Astrocyte (in vitro differentiated cells and primary cell): ENCODE measurements at regions not wholly inside any gene's neighbourhood (a gene's known extent, or its start where the extent isn't known, plus 50 kb on each side); places are given as distances from the start of the nearest gene placed in this dataset.

Experiments
- CTCF ChIP-seq: IDR thresholded peaks from 2 replicates; pipeline ENCODE4 v1.5.1; 2011; ENCODE audit warnings: low read depth, mild to moderate bottlenecking, inconsistent platforms, low read length, moderate library complexity; ENCODE audit not compliant: insufficient read depth
- EZH2 ChIP-seq: IDR thresholded peaks from 2 replicates; pipeline ENCODE4 v1.6.1; 2012; ENCODE audit warnings: mild to moderate bottlenecking, low read length, inconsistent platforms; ENCODE audit not compliant: insufficient read depth

GRCh38 chr5:28009576-28009975, 971.2 kb upstream of the CDH9 start:
- TF ChIP-seq CTCF (no peak), EZH2 (no peak)
